OCI-LY3 (cell line): ENCODE measurements at regions not wholly inside any gene's neighbourhood (a gene's known extent, or its start where the extent isn't known, plus 50 kb on each side); places are given as distances from the start of the nearest gene placed in this dataset.

Experiments
- H2AFZ ChIP-seq: fragments of 200-600, 300-600 bp; shearing (Covaris generic); 2 replicates; pipeline ENCODE4 v1.6.0; 2014; ENCODE audit warnings: antibody characterized with exemption, low read depth, low read length
- H3K27ac ChIP-seq: fragments of 200-600, 300-600 bp; sonication (generic); 2 replicates; pipeline ENCODE4 v1.5.1; 2014; ENCODE audit warnings: mild to moderate bottlenecking, low read length, moderate library complexity, mixed read lengths
- H3K27me3 ChIP-seq: fragments of 200-600, 300-600 bp; sonication (generic); 2 replicates; pipeline ENCODE4 v1.6.1; 2014; ENCODE audit warnings: low read depth, low read length, mixed read lengths
- H3K36me3 ChIP-seq: fragments of 200-600, 300-600 bp; sonication (generic); replicated peaks from 2 replicates; pipeline ENCODE3; 2014; ENCODE audit warnings: low read depth, low read length, mixed read lengths
- H3K4me1 ChIP-seq: fragments of 300-600, 200-600 bp; sonication (generic); 2 replicates; pipeline ENCODE4 v1.6.1; 2014; ENCODE audit warnings: low read length, mixed read lengths
- H3K4me2 ChIP-seq: fragments of 200-600, 300-600 bp; sonication (generic); 2 replicates; pipeline ENCODE4 v1.6.1; 2014; ENCODE audit warnings: low read length, mixed read lengths
- H3K4me3 ChIP-seq: fragments of 300-600, 200-600 bp; sonication (generic); 2 replicates; pipeline ENCODE4 v1.5.1; 2014; ENCODE audit warnings: antibody characterized with exemption, mild to moderate bottlenecking, low read length, moderate library complexity
- H3K79me2 ChIP-seq: fragments of 300-600, 200-600 bp; shearing (Covaris generic); 2 replicates; pipeline ENCODE4 v1.6.1; 2014; ENCODE audit warnings: mild to moderate bottlenecking, low read length, mixed read lengths
- H3K9ac ChIP-seq: fragments of 300-600, 200-600 bp; shearing (Covaris generic); 2 replicates; pipeline ENCODE4 v1.6.0; 2014; ENCODE audit warnings: mild to moderate bottlenecking, low read length, moderate library complexity
- H3K9me3 ChIP-seq: fragments of 200-600, 300-600 bp; shearing (Covaris generic); 2 replicates; pipeline ENCODE4 v1.6.1; 2014; ENCODE audit warnings: low read length, mixed read lengths; ENCODE audit not compliant: insufficient read depth
- H4K20me1 ChIP-seq: fragments of 200-600, 300-600 bp; sonication (generic); 2 replicates; pipeline ENCODE4 v1.6.1; 2016; ENCODE audit warnings: low read length, mixed read lengths; ENCODE audit not compliant: insufficient read depth
- CTCF ChIP-seq: fragments of 200-600, 300-600 bp; sonication (generic); IDR thresholded peaks from 2 replicates; pipeline ENCODE4 v1.5.1; 2014; ENCODE audit warnings: antibody characterized with exemption, low read length, low read depth
- EZH2phosphoT487 ChIP-seq: fragments of 200-600 bp; shearing (Covaris generic); IDR thresholded peaks from 2 replicates; pipeline ENCODE4 v1.6.1; 2018; ENCODE audit warnings: antibody characterized with exemption, mixed run types, low read depth

- H3K36me3 ChIP-seq: no peaks in the 10 kb centered on the region
- peaks cover 7% of the 10 kb centered on the region; the same call in 1 of the 2 replicates for H3K4me1 ChIP-seq
- H3K9ac ChIP-seq: no peak overlapping the region
- H3K9me3 ChIP-seq: no peaks in the 10 kb centered on the region
- no peak overlapping the region for H2AFZ ChIP-seq
- no peaks in the 10 kb centered on the region for H4K20me1 ChIP-seq
- no peak overlapping the region for H3K4me3 ChIP-seq
- TF ChIP-seq CTCF: no peak
- no peak for TF ChIP-seq EZH2phosphoT487
- no peaks in the 10 kb centered on the region for H3K79me2 ChIP-seq
- H3K27me3 ChIP-seq: peaks cover 4% of the 10 kb centered on the region; the same call in 1 of the 2 replicates
- H3K4me2 ChIP-seq: no peak overlapping the region
- no peak overlapping the region for H3K27ac ChIP-seq
Observed at GRCh38 chr15:29624271-29624670, 198.0 kb downstream of the TJP1 start.

- no peaks in the 10 kb centered on the region for H3K9me3 ChIP-seq
- H3K79me2 ChIP-seq: no peaks in the 10 kb centered on the region
- no peaks in the 10 kb centered on the region for H4K20me1 ChIP-seq
- TF ChIP-seq EZH2phosphoT487: no peak
- TF ChIP-seq CTCF: no peak
- no peak overlapping the region for H2AFZ ChIP-seq
- no peak overlapping the region for H3K4me3 ChIP-seq
- peaks cover under 1% of the 10 kb centered on the region; the same call in 1 of the 2 replicates for H3K4me1 ChIP-seq
- peaks cover 4% of the 10 kb centered on the region; the same call in 1 of the 2 replicates for H3K27me3 ChIP-seq
- no peak overlapping the region for H3K4me2 ChIP-seq
- no peaks in the 10 kb centered on the region for H3K36me3 ChIP-seq
- no peak overlapping the region for H3K27ac ChIP-seq
- no peak overlapping the region for H3K9ac ChIP-seq
Observed at GRCh38 chr15:29623116-29623639, 199.1 kb downstream of the TJP1 start.

- no peak overlapping the region for H3K27ac ChIP-seq
- H4K20me1 ChIP-seq: no peaks in the 10 kb centered on the region
- no peaks in the 10 kb centered on the region for H3K9me3 ChIP-seq
- H3K9ac ChIP-seq: no peak overlapping the region
- no peaks in the 10 kb centered on the region for H3K79me2 ChIP-seq
- H3K4me2 ChIP-seq: no peak overlapping the region
- no peak overlapping the region for H3K4me3 ChIP-seq
- no peak overlapping the region for H2AFZ ChIP-seq
- H3K27me3 ChIP-seq: peaks cover 4% of the 10 kb centered on the region; the same call in 1 of the 2 replicates
- no peak for TF ChIP-seq EZH2phosphoT487
- TF ChIP-seq CTCF: no peak
- no peaks in the 10 kb centered on the region for H3K4me1 ChIP-seq
- H3K36me3 ChIP-seq: no peaks in the 10 kb centered on the region
Observed at GRCh38 chr15:29622637-29623036, 199.6 kb downstream of the TJP1 start.

- Histone ChIP-seq H2AFZ (no peak overlapping the region), H3K4me3 (no peak overlapping the region), H4K20me1 (no peaks in the 10 kb centered on the region), H3K36me3 (no peaks in the 10 kb centered on the region), H3K79me2 (no peaks in the 10 kb centered on the region), H3K4me1 (no peaks in the 10 kb centered on the region), H3K27ac (no peak overlapping the region), H3K4me2 (no peak overlapping the region), H3K9ac (no peak overlapping the region), H3K27me3 (peaks cover 4% of the 10 kb centered on the region; the same call in 1 of the 2 replicates), H3K9me3 (no peaks in the 10 kb centered on the region)
- TF ChIP-seq CTCF (no peak), EZH2phosphoT487 (no peak)
Observed at GRCh38 chr15:29621616-29622015, 200.7 kb downstream of the TJP1 start.
